Chondrocyte (in vitro differentiated cells): ENCODE measurements at regions not wholly inside any gene's neighbourhood (a gene's known extent, or its start where the extent isn't known, plus 50 kb on each side); places are given as distances from the start of the nearest gene placed in this dataset.
A peak's percentile ranks its signal among the peaks of the same experiment; 100 is the strongest.

Source experiments
- DNase-seq: peaks from one replicate; pipeline ENCODE4 v3.0.0; 2021; ENCODE audit warnings: mixed read lengths, low spot score
- H3K27ac Mint-ChIP-seq: one replicate; pipeline ENCODE4 v1.8.0; 2021; ENCODE audit warnings: mild to moderate bottlenecking, moderate library complexity, mixed read lengths; ENCODE audit not compliant: unreplicated experiment
- H3K27me3 Mint-ChIP-seq: 2 replicates; pipeline ENCODE4 v1.8.0; 2021; ENCODE audit warnings: low read depth, mixed read lengths
- H3K36me3 Mint-ChIP-seq: 2 replicates; pipeline ENCODE4 v1.8.0; 2021; ENCODE audit warnings: low read depth, mixed read lengths
- H3K4me1 Mint-ChIP-seq: 2 replicates; pipeline ENCODE4 v1.8.0; 2021; ENCODE audit warnings: low read depth, mild to moderate bottlenecking, mixed read lengths
- H3K4me3 Mint-ChIP-seq: one replicate; pipeline ENCODE4 v1.8.0; 2021; ENCODE audit warnings: mild to moderate bottlenecking, moderate library complexity, mixed read lengths; ENCODE audit not compliant: unreplicated experiment
- H3K9me3 Mint-ChIP-seq: 2 replicates; pipeline ENCODE4 v1.8.0; 2021; ENCODE audit warnings: low read depth, mixed read lengths
- CTCF ChIP-seq: fragments of 200-600 bp; sonication (generic); IDR thresholded peaks from 2 replicates; pipeline ENCODE4 v1.5.0; 2021; ENCODE audit warnings: antibody characterized with exemption, mild to moderate bottlenecking, moderate library complexity

GRCh38 chr17:56672195-56672594 is 78.7 kb downstream of the NOG start:
- Mint-ChIP-seq H3K4me1 (no peaks in the 10 kb centered on the region), H3K36me3 (peaks cover 3% of the 10 kb centered on the region), H3K27me3 (peaks cover 40% of the 10 kb centered on the region)

GRCh38 chr17:56674401-56674925 is 81.0 kb downstream of the NOG start:
- peaks cover 10% of the 10 kb centered on the region for H3K4me1 Mint-ChIP-seq
- no peak for DNase-seq
- TF ChIP-seq CTCF, result no peak
- no peak overlapping the region for H3K27ac Mint-ChIP-seq
- H3K9me3 Mint-ChIP-seq, result no peaks in the 10 kb centered on the region
- H3K36me3 Mint-ChIP-seq, result peaks cover 3% of the 10 kb centered on the region
- peaks cover 51% of the 10 kb centered on the region for H3K27me3 Mint-ChIP-seq
- H3K4me3 Mint-ChIP-seq, result no peak overlapping the region

More at GRCh38 chr17:56672195-56672594, 78.7 kb downstream of the NOG start:
- no peak overlapping the region for H3K27ac Mint-ChIP-seq
- peaks cover 2% of the 10 kb centered on the region for H3K9me3 Mint-ChIP-seq
- no peak overlapping the region for H3K4me3 Mint-ChIP-seq
- TF ChIP-seq CTCF, result no peak
- DNase-seq, result no peak

- Mint-ChIP-seq H3K27ac (no peak overlapping the region), H3K4me1 (peaks cover 10% of the 10 kb centered on the region), H3K4me3 (no peak overlapping the region), H3K9me3 (no peaks in the 10 kb centered on the region), H3K36me3 (peaks cover 3% of the 10 kb centered on the region), H3K27me3 (peaks cover 48% of the 10 kb centered on the region)
- no peak for DNase-seq
- TF ChIP-seq CTCF, result no peak
Measured at GRCh38 chr17:56675876-56676660, 82.6 kb downstream of the NOG start.

DNA sequence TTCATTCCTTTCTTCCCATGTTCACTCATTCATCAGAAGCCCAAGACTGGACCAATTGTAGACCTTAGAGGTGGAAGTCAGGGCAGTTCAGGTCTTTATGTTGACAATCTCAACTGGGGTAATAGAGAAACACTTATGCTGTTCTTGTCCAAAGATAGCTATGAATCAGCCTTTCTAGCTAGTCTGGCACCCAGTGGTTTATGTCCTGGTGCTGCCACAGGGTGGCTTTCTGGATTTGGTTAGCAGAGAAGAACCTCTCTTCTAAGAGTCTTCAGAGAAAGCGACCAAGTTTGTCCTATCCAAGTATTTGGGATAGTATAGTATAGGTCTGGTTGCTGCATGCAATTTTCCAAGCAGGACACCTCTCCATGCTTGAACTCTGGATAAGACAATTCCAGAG is 83.3 kb downstream of the NOG start:
- Mint-ChIP-seq H3K4me3 (no peak overlapping the region), H3K27ac (no peak overlapping the region), H3K27me3 (peaks cover 46% of the 10 kb centered on the region), H3K4me1 (peaks cover 10% of the 10 kb centered on the region), H3K36me3 (peaks cover 3% of the 10 kb centered on the region), H3K9me3 (no peaks in the 10 kb centered on the region)
- DNase-seq, result no peak
- peak; percentile 35 for TF ChIP-seq CTCF

DNA sequence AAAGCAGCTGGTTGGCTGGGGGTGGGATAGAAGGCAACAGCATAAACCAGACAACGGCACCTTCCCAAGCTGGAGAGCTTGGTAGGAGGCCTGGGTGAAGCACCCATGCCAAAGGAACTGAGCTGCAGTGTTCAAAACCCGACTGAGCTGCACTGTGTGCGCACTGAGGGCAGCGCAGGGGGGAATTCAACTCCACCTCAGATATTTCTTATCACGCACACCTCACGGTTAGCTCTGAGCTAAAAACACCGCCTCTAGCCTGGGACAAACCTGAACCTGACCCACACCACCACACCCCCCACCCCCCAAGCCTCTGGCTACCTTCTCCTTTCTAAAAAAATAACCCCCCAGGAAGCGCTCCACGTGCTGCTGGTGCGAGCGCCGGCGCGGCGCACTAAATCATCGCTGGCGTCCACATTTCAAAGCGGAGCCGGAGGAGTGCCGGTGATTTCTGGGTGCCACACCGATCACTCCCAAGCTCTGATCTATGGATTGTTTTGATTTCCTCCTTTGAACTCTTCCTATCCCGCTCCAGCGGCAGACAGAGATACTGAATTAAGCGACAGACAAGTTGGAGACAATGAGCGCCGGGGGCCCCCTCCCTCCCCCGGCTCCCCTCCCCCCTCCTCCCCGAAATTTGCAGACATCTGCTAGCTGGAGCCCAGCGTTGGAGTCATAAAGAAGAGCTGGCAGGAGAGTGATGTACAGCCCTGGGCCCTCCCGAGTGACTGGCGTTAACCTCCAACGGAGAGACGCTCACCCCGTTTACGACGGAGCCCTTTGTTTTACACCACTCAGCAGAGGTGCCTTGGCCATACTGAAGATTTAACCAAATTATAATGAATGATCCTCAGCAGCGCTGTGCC is 85.0 kb downstream of the NOG start:
- DNase-seq, result no peak
- H3K4me3 Mint-ChIP-seq, result peak overlapping the region; percentile 54
- peaks cover 10% of the 10 kb centered on the region for H3K4me1 Mint-ChIP-seq
- no peak overlapping the region for H3K27ac Mint-ChIP-seq
- H3K9me3 Mint-ChIP-seq, result no peaks in the 10 kb centered on the region
- H3K27me3 Mint-ChIP-seq, result peaks cover 38% of the 10 kb centered on the region
- H3K36me3 Mint-ChIP-seq, result no peaks in the 10 kb centered on the region
- TF ChIP-seq CTCF, result no peak
